ENCODE measurements at regions not wholly inside any gene's neighbourhood (a gene's known extent, or its start where the extent isn't known, plus 50 kb on each side); places are given as distances from the start of the nearest gene placed in this dataset.
A peak's percentile ranks its signal among the peaks of the same experiment; 100 is the strongest.

- DNase-seq (ENCODE audit: low read depth), result no peak
These were observed 2350.9 kb upstream of the WWC1 start for GRCh38 chr5:165940541-165940940.

- no peak for DNase-seq (ENCODE audit: low read depth)
These were observed 2334.6 kb upstream of the WWC1 start for GRCh38 chr5:165956854-165957253.

GRCh38 chr5:165981671-165982070 lies 2309.8 kb upstream of the WWC1 start:
- DNase-seq (ENCODE audit: low read depth), result no peak

GRCh38 chr5:165996201-165996875 lies 2295.1 kb upstream of the WWC1 start:
- DNase-seq (ENCODE audit: low read depth), result peak; percentile 0

- no peak for DNase-seq (ENCODE audit: low read depth)
These were observed 2291.6 kb upstream of the WWC1 start for GRCh38 chr5:165999693-166000320.

GRCh38 chr5:166004006-166004405 lies 2287.4 kb upstream of the WWC1 start:
- DNase-seq (ENCODE audit: low read depth), result no peak

GRCh38 chr5:166013415-166013814 lies 2278.0 kb upstream of the WWC1 start:
- DNase-seq (ENCODE audit: low read depth), result no peak

GRCh38 chr5:166014256-166014655 lies 2277.2 kb upstream of the WWC1 start:
- DNase-seq (ENCODE audit: low read depth), result no peak

- DNase-seq (ENCODE audit: low read depth), result no peak
These were observed 2272.7 kb upstream of the WWC1 start for GRCh38 chr5:166018716-166019115.

- DNase-seq (ENCODE audit: low read depth), result no peak
These were observed 2269.4 kb upstream of the WWC1 start for GRCh38 chr5:166022065-166022464.

GRCh38 chr5:166024970-166025369 lies 2266.5 kb upstream of the WWC1 start:
- no peak for DNase-seq (ENCODE audit: low read depth)

GRCh38 chr5:166027582-166027981 lies 2263.9 kb upstream of the WWC1 start:
- DNase-seq (ENCODE audit: low read depth), result no peak

- no peak for DNase-seq (ENCODE audit: low read depth)
These were observed 2259.5 kb upstream of the WWC1 start for GRCh38 chr5:166031926-166032325.

- no peak for DNase-seq (ENCODE audit: low read depth)
These were observed 2258.8 kb upstream of the WWC1 start for GRCh38 chr5:166032601-166033000.

GRCh38 chr5:166045961-166046360 lies 2245.5 kb upstream of the WWC1 start:
- DNase-seq (ENCODE audit: low read depth), result no peak

GRCh38 chr5:166046956-166047355 lies 2244.5 kb upstream of the WWC1 start:
- no peak for DNase-seq (ENCODE audit: low read depth)

GRCh38 chr5:166050531-166050930 lies 2240.9 kb upstream of the WWC1 start:
- DNase-seq (ENCODE audit: low read depth), result no peak

- no peak for DNase-seq (ENCODE audit: low read depth)
These were observed 2232.8 kb upstream of the WWC1 start for GRCh38 chr5:166058660-166059059.

GRCh38 chr5:166062094-166062493 lies 2229.4 kb upstream of the WWC1 start:
- no peak for DNase-seq (ENCODE audit: low read depth)

GRCh38 chr5:166062719-166063118 lies 2228.7 kb upstream of the WWC1 start:
- DNase-seq (ENCODE audit: low read depth), result no peak

- no peak for DNase-seq (ENCODE audit: low read depth)
These were observed 2228.2 kb upstream of the WWC1 start for GRCh38 chr5:166063261-166063660.

GRCh38 chr5:166068547-166069335 lies 2222.7 kb upstream of the WWC1 start:
- DNase-seq (ENCODE audit: low read depth), result peak; percentile 6

GRCh38 chr5:166073901-166074581 lies 2217.4 kb upstream of the WWC1 start:
- no peak for DNase-seq (ENCODE audit: low read depth)
